RWPE1 (cell line): ENCODE measurements at regions not wholly inside any gene's neighbourhood (a gene's known extent, or its start where the extent isn't known, plus 50 kb on each side); places are given as distances from the start of the nearest gene placed in this dataset.

Experiments used
- CTCF ChIA-PET: fragments of 350-600 bp; sonication (Branson Sonifier 250); formaldehyde crosslinking; extraction: SDS; loops from one replicate; lab custom pipeline; 2021; lab: Yijun Ruan, JAX
- POLR2A ChIA-PET: fragments of 400-600 bp; formaldehyde crosslinking; extraction: SDS; loops from one replicate; lab custom pipeline; 2020; ENCODE audit warnings: antibody characterized with exemption; ENCODE audit not compliant: low non-redundant PET; lab: Yijun Ruan, JAX
- DNase-seq: peaks from one replicate; pipeline ENCODE4 v3.0.0; 2012; ENCODE audit warnings: low spot score
- H3K27ac ChIP-seq: fragments of 450-650 bp; 2 replicates; pipeline ENCODE4 v1.5.1; 2017
- TF ChIP-seq, protein P1 (sequence below): fragments of 450-650 bp; conservative IDR thresholded peaks from 2 replicates; pipeline ENCODE4 v1.5.1; 2017; ENCODE audit warnings: low read depth, mild to moderate bottlenecking

DNA sequence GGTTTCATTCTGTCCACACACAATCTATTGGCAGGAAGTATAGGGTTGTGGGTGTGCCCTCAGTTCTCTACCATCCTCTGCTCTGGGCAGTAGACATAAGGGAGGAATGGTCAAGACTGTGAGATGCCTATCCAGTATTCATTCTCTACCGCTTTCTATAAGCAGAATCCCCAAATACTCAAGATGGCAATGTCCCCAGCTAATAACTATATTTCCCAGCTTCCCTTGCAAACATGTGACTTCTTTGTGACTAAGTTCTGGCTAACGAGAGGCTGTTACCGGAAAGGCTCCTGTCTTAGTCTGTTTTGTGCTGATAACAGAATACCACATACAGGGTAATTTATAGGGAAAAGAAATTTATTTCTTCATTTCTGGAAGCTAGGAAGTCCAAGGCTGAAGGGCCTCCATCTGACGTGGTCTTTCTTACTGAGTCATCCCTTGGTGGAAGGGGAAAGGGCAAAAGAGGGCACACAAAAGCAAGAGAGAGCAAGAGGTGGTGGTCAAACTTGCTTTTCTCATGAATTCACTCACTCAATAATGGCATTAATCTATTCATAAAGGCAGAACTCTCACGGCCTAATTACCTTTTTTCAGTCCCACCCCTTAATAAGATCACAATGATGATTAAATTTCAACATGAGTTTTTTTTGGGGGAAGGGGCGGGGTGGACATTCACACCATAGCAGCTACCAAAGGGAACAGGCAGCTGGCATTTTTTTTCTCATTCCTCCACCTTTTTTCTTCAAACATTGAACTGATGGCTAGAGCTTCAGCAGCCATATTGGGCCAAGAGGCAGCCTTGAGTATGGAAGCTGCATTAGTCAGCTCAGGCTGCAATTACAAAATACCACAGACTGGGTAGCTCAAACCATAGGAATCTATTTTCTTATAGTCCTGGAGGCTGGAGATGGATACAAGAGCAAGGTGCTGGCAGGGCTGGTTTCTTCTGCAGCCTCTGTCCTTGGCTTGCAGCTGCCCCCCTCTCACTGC, 109.7 kb upstream of the OR9Q1 start:
- H3K27ac ChIP-seq, result no peak overlapping the region
- POLR2A ChIA-PET, result no interaction called here
- CTCF ChIA-PET, result interaction anchor here (0.7 kb wide), 1 partner anchor 174 kb away, joined by 3 read pairs; no protein-coding TSS in a partner anchor
- no peak for DNase-seq
- TF ChIP-seq, protein P1, sequence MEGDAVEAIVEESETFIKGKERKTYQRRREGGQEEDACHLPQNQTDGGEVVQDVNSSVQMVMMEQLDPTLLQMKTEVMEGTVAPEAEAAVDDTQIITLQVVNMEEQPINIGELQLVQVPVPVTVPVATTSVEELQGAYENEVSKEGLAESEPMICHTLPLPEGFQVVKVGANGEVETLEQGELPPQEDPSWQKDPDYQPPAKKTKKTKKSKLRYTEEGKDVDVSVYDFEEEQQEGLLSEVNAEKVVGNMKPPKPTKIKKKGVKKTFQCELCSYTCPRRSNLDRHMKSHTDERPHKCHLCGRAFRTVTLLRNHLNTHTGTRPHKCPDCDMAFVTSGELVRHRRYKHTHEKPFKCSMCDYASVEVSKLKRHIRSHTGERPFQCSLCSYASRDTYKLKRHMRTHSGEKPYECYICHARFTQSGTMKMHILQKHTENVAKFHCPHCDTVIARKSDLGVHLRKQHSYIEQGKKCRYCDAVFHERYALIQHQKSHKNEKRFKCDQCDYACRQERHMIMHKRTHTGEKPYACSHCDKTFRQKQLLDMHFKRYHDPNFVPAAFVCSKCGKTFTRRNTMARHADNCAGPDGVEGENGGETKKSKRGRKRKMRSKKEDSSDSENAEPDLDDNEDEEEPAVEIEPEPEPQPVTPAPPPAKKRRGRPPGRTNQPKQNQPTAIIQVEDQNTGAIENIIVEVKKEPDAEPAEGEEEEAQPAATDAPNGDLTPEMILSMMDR, result no peak

DNA sequence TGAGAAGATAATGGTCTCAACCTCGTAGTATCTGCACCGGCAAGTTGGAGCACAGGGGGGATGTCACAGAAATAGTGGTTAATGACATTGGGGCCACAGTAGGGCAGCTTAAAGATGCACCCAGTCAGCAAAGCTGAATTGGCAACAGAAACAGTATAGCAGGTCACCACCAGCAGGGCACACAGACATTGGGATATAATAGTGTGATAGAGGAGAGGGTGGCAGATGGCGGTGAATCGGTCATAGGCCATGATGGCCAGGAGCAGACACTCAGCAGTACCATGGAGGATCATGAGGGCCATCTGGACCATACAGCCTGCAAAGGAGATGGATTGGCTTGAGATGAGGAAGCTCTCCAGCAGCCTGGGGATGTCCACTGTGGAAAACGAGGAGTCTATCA, 106.0 kb upstream of the OR9Q1 start:
- H3K27ac ChIP-seq, result no peak overlapping the region
- POLR2A ChIA-PET, result no interaction called here
- CTCF ChIA-PET, result interaction anchor here (0.5 kb wide), 1 partner anchor 761 kb away, joined by 3 read pairs; no protein-coding TSS in a partner anchor
- TF ChIP-seq, protein P1, result no peak
- no peak for DNase-seq

DNA sequence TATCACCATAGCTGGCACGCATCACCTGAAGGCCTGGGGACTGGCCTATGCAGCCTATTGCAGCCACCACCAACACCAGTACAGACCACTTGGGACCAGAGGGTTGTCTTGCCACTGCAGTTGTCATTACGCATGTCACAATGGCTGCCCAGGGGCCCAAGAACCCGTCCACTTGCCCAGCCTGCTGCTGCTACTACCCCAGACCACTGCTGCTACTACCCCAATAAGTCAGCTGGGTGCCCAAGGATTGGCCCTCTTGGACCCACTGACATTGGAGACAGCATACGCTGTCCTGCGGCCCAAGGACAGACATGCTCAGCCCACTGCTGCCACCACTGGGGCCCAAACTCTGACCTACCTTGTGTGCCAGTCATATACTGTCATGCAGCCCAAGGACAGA, 102.7 kb upstream of the OR9Q1 start:
- ChIA-PET POLR2A (no interaction called here), CTCF (no interaction called here)
- no peak overlapping the region for H3K27ac ChIP-seq
- TF ChIP-seq, protein P1, result no peak
- DNase-seq, result no peak

DNA sequence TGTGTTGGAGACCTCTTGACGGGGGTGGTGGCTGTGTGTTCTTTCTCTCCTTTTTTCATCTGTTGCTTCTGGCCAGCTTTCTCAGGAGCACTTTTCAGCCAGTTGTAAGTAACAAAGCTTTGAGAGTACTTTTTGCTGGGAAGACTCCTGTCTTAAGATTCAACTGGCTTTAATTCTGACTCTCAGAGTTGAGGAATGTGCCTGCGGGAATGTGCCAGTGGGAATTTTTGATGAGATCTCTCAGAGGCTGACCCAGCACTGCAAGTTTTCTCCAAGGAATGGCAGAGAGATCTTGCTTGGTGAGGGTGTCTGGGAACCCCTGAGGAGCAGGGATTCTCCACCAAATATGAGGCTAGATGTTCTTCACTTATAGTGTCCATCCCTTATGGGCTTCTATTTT, 91.6 kb upstream of the OR9Q1 start:
- POLR2A ChIA-PET, result no interaction called here
- CTCF ChIA-PET, result interaction anchor here (0.7 kb wide), 1 partner anchor 439 kb away, joined by 3 read pairs; no protein-coding TSS in a partner anchor
- no peak for DNase-seq
- H3K27ac ChIP-seq, result no peak overlapping the region
- TF ChIP-seq, protein P1, result no peak

DNA sequence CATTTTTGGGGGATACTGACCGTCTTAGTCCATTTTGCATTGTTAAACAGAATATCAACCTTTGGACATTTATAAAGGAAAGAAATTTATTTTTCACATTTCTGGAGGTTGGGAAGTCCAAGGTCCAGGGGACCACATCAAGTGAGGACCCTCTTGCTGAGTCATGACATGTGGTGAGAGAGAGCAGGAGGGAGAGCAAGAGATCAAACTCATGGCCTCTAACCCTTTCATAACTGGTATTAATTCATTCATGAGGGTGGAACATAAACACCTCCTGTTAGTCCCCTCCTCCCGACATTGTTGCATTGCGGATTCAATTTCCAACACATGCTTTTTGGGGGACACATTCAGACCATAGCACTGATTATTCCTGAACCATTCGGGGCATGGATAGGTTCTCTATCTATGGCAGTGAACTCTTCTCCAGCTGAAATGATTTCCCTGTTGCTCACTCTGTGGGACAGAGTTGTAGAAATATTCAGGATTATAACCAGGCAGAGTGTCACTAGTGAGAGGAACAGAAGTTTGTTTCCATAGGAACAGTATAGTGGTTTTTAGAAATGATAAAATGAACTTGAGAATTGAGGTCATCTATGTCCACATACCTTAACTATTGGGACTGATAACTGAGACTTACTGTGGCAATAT, 88.2 kb upstream of the OR9Q1 start:
- no peak overlapping the region for H3K27ac ChIP-seq
- ChIA-PET POLR2A (no interaction called here), CTCF (no interaction called here)
- DNase-seq, result no peak
- TF ChIP-seq, protein P1, result no peak

DNA sequence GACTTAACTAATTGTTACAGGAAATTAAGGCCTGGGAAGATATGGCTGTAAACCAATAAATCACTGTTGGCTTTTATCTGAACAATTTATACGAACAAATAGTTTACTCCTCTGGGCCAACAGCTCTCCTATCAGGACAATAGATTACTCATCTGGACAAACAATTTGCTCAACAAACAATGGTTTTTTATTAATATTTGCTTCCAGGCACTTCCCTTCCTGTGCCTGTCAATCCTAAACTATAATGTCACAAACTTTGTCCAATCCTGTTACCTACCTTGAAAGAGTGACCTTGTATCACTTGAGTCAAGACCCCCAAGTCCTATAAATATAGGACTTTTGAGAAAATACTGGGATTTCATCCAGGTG, 87.6 kb upstream of the OR9Q1 start:
- ChIA-PET POLR2A (no interaction called here), CTCF (no interaction called here)
- DNase-seq, result no peak
- H3K27ac ChIP-seq, result no peak overlapping the region
- TF ChIP-seq, protein P1, result no peak
